Left kidney (tissue), 1 donor: ENCODE measurements at regions not wholly inside any gene's neighbourhood (a gene's known extent, or its start where the extent isn't known, plus 50 kb on each side); places are given as distances from the start of the nearest gene placed in this dataset.
"Not testable (repeated sequence)": the region's sequence is repeated elsewhere in the genome, so short reads cannot be mapped to it uniquely, and the experiment has no call there.

Source experiments
- DNase-seq: peaks from one replicate; pipeline ENCODE4 v3.0.0-alpha.2; 2013

- DNase-seq = not testable (repeated sequence)
These were observed 615.8 kb downstream of the TTLL7 start for GRCh38 chr1:83383107-83383506.

GRCh38 chr1:83373018-83373417, 625.9 kb downstream of the TTLL7 start:
- DNase-seq = not testable (repeated sequence)

- not testable (repeated sequence) for DNase-seq
These were observed 629.1 kb downstream of the TTLL7 start for GRCh38 chr1:83369853-83370252.

- not testable (repeated sequence) for DNase-seq
These were observed 633.6 kb downstream of the TTLL7 start for GRCh38 chr1:83365320-83365719.

- not testable (repeated sequence) for DNase-seq
These were observed 653.6 kb downstream of the TTLL7 start for GRCh38 chr1:83345375-83345774.

GRCh38 chr1:83343767-83344166, 655.2 kb downstream of the TTLL7 start:
- not testable (repeated sequence) for DNase-seq

- DNase-seq = not testable (repeated sequence)
These were observed 655.9 kb downstream of the TTLL7 start for GRCh38 chr1:83342995-83343394.

GRCh38 chr1:83332308-83332707, 666.6 kb downstream of the TTLL7 start:
- not testable (repeated sequence) for DNase-seq

- DNase-seq = no peak
These were observed 680.6 kb downstream of the TTLL7 start for GRCh38 chr1:83318366-83318765.

GRCh38 chr1:83315446-83315845, 683.5 kb downstream of the TTLL7 start:
- DNase-seq = not testable (repeated sequence)

- not testable (repeated sequence) for DNase-seq
These were observed 688.8 kb downstream of the TTLL7 start for GRCh38 chr1:83310161-83310560.

- DNase-seq = not testable (repeated sequence)
These were observed 689.9 kb downstream of the TTLL7 start for GRCh38 chr1:83309035-83309434.

GRCh38 chr1:83306811-83307210, 692.1 kb downstream of the TTLL7 start:
- not testable (repeated sequence) for DNase-seq

GRCh38 chr1:83295594-83295993, 703.3 kb downstream of the TTLL7 start:
- DNase-seq = not testable (repeated sequence)

GRCh38 chr1:83287391-83287790, 711.5 kb downstream of the TTLL7 start:
- DNase-seq = not testable (repeated sequence)

GRCh38 chr1:83274656-83275055, 724.3 kb downstream of the TTLL7 start:
- not testable (repeated sequence) for DNase-seq

- DNase-seq = not testable (repeated sequence)
These were observed 726.4 kb downstream of the TTLL7 start for GRCh38 chr1:83272484-83272883.

GRCh38 chr1:83271834-83272233, 727.1 kb downstream of the TTLL7 start:
- not testable (repeated sequence) for DNase-seq

- not testable (repeated sequence) for DNase-seq
These were observed 728.1 kb downstream of the TTLL7 start for GRCh38 chr1:83270801-83271200.

- not testable (repeated sequence) for DNase-seq
These were observed 735.1 kb downstream of the TTLL7 start for GRCh38 chr1:83263808-83264207.

- not testable (repeated sequence) for DNase-seq
These were observed 747.2 kb downstream of the TTLL7 start for GRCh38 chr1:83251687-83252086.

- DNase-seq = not testable (repeated sequence)
These were observed 752.2 kb downstream of the TTLL7 start for GRCh38 chr1:83246780-83247179.

- DNase-seq = not testable (repeated sequence)
These were observed 754.1 kb downstream of the TTLL7 start for GRCh38 chr1:83244832-83245231.

- not testable (repeated sequence) for DNase-seq
These were observed 759.4 kb downstream of the TTLL7 start for GRCh38 chr1:83239568-83239967.

- DNase-seq = not testable (repeated sequence)
These were observed 760.3 kb downstream of the TTLL7 start for GRCh38 chr1:83238654-83239053.
